Left cardiac atrium (tissue), 4 donors: ENCODE measurements at regions not wholly inside any gene's neighbourhood (a gene's known extent, or its start where the extent isn't known, plus 50 kb on each side); places are given as distances from the start of the nearest gene placed in this dataset.
A peak's percentile ranks its signal among the peaks of the same experiment; 100 is the strongest.
"Not testable (repeated sequence)": the region's sequence is repeated elsewhere in the genome, so short reads cannot be mapped to it uniquely, and the experiment has no call there.

ENCODE experiments used
- ATAC-seq, 2 donors: fragments of 200-7000 bp; cut with Tn5 transposase; one replicate each; pipeline ENCODE4 v1.9.1; 2020; ENCODE audit warnings: mild to moderate bottlenecking in 2 of 2, moderate library complexity in 2 of 2
- DNase-seq: peaks from one replicate; pipeline ENCODE4 v3.0.0-alpha.2; 2020
- intact Hi-C, 2 donors: fragments of 100-400 bp; cut with DNase I; formaldehyde crosslinking; loops; one replicate each; pipeline versions ENCODE4 v1.14.1 to v1.15.1; 2022 to 2023
- donor health status: DM: no; HTN: yes; CAD: no.
- donor health status: DM: no; HTN: yes; CAD: no; lungs with severe emphysema.
- donor health status: DM: yes; HTN: yes; CAD: no.
- donor health status: Dilated cardiomyopathy.

DNA sequence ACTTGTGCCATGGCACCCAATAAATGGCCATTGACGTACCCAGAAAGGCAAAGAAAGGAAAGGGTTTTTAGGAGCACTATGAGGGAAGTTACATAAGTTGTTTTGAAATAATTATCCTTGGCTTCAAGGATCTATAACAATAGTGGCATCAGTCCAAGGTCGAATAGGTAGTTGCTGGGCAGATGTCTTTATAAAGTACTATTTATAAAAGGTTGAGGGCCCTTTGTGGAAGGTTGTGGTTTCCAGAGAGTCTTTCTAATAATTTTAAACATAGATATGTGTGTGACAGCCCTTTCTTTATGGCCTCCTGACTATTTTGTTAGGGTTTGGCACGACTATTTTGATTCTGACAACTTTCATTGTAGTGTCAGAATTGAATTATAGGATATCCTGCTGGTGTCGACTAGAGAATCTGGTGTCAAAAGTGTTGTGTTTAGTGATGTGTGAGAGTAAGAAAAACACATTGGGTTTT is 260.5 kb downstream of the PYDC2 start:
- DNase-seq (no peak), ATAC-seq (no peak)
- intact Hi-C loops, result no loop called here

GRCh38 chr3:191721990-191722389 is 261.0 kb downstream of the PYDC2 start:
- DNase-seq, result no peak
- ATAC-seq, result no peak
- intact Hi-C loops, result no loop called here

- ATAC-seq (no peak), DNase-seq (no peak)
- intact Hi-C loops, result no loop called here
Observed at GRCh38 chr3:191727338-191727737, 266.4 kb downstream of the PYDC2 start.

DNA sequence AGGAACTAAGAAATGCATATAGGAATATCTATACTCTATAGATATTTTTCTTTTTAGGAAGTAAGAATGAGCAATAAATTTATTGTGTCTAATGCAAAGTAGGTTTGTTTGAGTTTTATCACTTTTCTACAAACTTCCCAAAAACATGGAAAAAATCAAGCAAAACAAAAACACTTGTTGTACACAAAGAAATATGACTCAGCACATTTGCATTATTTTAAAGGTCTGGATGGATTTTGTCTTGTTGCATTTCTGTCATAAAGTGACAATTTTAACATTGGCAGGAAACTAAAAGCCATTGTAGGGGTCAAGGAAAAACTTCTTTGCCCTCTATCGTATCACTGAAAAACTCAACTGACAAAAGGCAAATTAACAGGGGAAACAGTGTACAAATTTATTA is 267.2 kb downstream of the PYDC2 start:
- no peak for ATAC-seq
- intact Hi-C loops, result no loop called here
- DNase-seq, result no peak

- DNase-seq (no peak), ATAC-seq (no peak)
- intact Hi-C loops, result no loop called here
Observed at GRCh38 chr3:191737742-191738141, 276.8 kb downstream of the PYDC2 start.

GRCh38 chr3:191740712-191741111 is 279.7 kb downstream of the PYDC2 start:
- intact Hi-C loops, result no loop called here
- DNase-seq (no peak), ATAC-seq (no peak)

DNA sequence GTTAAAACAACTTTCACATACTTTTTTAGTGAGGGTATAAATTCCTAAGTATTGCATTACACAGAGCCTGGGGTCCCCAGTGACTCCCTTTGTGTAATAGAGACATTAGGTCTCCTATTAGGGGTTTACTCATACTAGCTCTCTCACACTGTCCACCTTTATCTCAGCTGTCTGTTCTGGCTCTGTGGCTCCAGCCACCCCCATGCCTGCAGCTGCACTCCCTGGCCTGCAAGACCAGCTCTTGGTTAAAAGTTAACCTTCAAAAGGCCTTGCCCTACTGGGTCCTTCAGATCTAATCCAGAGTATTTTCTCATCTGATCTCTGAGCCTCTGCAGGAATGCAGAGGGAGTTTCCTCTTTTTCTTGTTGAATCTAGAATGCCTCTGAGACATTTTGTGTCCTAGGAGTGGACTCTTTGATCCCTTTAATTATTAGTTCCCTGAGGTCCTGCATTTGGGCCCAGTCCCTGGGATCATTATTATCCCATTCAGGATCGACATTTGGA is 280.9 kb downstream of the PYDC2 start:
- intact Hi-C loops, DNase-seq, ATAC-seq: not testable (repeated sequence)

GRCh38 chr3:191743283-191743682 is 282.3 kb downstream of the PYDC2 start:
- intact Hi-C loops, result no loop called here
- ATAC-seq, result no peak
- no peak for DNase-seq

DNA sequence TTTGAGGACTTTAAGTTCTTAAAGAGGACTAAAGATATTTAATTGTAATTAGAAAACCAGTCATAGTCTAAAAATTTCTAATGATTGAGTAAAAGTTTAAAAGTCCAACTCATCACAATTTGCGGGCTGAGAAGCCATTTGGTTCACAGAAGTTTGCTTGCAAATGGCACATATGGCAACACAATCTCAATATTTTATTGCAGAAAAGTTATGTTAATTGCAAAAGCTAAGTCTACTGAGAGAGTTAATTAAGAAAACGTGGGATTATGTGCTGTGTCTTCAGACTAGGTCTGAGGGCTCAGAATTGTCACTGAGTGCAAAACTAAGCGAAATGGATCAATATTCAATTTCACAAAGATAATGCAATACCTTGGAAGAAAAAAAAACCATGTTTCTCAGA is 289.7 kb downstream of the PYDC2 start:
- DNase-seq (no peak), ATAC-seq (no peak)
- intact Hi-C loops, result no loop called here

DNA sequence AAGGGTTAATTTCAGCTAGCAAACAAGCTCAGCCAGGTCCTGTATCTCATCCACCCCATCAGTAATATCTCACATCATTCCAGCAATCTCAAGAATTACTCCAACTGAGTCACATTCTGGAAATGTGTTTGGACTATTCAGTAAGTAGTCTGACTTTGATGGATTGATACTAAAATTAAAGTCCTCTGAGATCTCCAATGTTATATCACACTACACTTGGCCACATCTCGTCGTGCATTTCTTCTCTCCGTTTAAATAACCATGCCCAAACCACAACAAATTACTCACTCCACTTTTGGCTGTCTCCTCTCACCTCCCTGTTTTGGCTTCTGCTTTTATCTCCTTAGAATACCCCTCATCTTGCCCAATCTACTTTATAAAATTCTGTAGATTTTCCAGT is 292.2 kb downstream of the PYDC2 start:
- intact Hi-C loops, result no loop called here
- ATAC-seq (no peak), DNase-seq (no peak)

DNA sequence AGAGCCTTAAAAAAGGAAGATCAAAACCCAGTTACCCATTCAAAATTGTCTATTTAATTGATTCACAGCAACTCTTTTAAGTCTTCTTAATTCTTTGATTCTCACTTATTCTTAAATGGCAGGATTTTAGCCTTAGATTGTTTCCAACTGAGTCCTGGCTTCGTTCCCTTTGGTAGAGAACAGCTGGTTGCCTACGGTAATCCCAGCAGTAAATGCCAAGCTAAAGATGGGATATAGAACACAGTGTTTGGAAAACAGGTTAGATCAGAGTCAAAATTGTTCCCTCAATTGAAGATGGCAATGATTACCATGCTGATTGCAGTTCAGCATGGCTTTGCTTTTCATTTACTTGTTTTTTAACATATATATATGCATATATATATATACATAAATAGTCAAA is 300.9 kb downstream of the PYDC2 start:
- ATAC-seq (no peak), DNase-seq (no peak)
- intact Hi-C loops, result no loop called here

GRCh38 chr3:191762323-191762960 is 301.5 kb downstream of the PYDC2 start:
- intact Hi-C loops, result no loop called here

GRCh38 chr3:191768421-191768820 is 307.5 kb downstream of the PYDC2 start:
- intact Hi-C loops, result no loop called here
- ATAC-seq (no peak), DNase-seq (no peak)

More at GRCh38 chr3:191762323-191762960, 301.5 kb downstream of the PYDC2 start:
- no peak for DNase-seq
- ATAC-seq, result peak in 1 of 2 donors; percentile 58

DNA sequence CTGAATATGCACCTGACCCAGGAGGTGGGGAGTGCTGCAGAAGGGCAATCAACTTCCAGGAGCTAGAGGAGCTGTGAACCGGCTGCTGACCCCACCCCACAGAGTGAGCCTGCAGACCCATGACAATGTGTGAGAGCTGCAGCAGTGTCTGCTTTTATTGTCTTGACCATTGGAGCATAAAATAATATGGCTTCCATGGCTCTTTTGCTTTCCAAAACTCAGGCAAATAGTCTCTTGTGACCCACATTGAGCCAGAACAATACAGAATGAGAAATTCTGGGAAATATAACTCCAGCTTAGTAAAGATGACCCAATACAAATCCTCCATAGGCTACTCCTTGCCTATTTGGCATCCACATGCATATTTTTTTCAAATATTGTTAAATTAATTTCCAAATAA is 309.6 kb downstream of the PYDC2 start:
- ATAC-seq (no peak), DNase-seq (no peak)

GRCh38 chr3:191774485-191774884 is 313.5 kb downstream of the PYDC2 start:
- no peak for DNase-seq
- intact Hi-C loops, result no loop called here
- ATAC-seq, result no peak

More for the DNA sequence above, 309.6 kb downstream of the PYDC2 start:
- intact Hi-C loops, result no loop called here

DNA sequence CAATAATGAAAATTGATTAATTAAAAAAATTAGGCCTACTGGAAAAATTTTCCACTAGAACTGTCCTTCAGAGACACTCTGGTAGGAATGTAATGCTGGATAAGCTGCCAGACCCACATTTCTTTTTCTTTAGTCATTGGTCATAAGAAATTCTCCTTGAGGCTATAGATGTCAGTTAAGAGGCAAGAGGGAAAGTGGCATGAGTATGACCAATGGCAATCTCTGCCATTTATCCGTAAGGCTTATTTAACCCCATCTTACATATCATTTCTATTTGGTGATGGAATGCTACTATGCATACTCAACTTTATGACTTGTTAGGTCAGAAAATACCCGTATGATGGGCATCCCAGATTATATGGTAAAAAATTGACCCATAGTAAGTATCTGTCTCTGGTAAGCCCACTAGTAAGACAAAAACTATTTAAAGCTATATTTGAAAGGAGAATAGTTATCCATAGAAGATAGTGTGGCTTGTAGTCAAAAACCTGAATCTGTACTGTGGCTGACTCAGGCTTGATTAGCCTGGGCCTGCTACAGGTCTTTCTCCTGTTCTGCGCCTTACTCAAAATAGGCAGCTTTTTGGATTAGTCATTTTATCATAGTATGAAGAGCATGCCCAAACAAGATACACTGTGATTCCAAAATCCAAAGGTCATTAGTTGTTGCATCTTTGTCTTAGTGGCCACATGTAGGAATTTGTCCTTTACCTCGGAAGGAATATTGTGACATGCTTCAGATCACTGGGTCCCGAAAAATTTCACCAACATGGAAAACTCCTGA is 314.7 kb downstream of the PYDC2 start:
- DNase-seq, result no peak
- intact Hi-C loops, result no loop called here
- no peak for ATAC-seq

DNA sequence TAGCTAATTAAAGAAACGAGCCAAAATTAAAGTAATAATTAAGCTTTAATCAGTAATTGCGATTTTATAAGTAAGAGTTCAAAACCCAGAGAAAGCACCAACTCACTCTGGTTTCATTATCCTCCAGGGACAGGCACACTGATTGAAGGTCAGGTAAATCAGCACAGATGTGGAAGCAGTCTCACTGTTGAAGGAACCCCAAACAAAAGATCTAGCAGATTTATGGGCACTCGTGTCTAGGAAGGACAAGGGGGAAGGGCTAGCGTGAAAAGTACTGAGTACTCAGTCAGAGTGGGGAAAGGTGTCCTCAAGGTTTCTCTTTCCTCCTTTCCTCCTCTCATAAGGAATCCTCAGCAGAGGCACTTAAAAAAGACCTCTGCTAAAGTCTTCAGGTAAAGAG is 320.1 kb downstream of the PYDC2 start:
- ATAC-seq, result no peak
- no peak for DNase-seq
- intact Hi-C loops, result no loop called here

DNA sequence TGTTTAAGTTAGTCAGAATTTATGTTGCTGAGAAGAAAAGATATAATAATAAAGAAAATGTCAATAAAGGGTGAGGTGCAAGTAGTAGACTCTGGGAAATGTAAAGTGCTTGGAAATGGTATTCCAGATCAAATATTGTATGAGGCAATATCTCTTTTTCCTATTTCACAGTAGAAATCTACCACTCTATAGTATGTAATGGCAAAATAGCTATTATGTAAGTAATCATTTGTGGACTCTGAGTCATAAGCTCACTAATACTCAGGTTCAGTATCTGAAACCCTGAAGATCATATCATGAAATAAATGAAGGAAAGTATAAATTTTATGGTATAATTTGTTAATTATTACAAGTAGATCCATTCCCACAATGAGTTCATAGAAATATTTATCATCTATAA is 322.1 kb downstream of the PYDC2 start:
- DNase-seq (no peak), ATAC-seq (no peak)
- intact Hi-C loops, result no loop called here

DNA sequence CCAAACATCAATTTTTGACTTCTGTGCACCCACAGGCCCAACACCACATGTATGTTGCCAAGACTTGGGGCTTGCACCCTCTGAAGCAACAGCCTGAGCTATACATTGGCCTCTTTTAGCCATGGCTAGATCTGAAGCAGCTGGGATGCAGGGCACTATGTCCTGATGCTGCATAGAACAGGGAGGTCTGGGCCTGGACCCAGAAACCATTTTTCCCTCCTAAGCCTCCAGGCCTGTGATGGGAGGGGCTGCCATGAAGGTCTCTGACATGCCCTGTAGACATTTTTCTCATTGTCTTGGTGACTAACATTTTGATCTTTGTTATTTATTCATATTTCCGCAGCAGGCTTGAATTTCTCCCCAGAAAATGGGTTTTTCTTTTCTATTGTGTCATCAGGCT is 330.0 kb downstream of the PYDC2 start:
- ATAC-seq, result no peak
- DNase-seq, result no peak
- intact Hi-C loops, result no loop called here

- intact Hi-C loops, result no loop called here
- DNase-seq (no peak), ATAC-seq (no peak)
Observed at GRCh38 chr3:191792580-191792979, 331.6 kb downstream of the PYDC2 start.

DNA sequence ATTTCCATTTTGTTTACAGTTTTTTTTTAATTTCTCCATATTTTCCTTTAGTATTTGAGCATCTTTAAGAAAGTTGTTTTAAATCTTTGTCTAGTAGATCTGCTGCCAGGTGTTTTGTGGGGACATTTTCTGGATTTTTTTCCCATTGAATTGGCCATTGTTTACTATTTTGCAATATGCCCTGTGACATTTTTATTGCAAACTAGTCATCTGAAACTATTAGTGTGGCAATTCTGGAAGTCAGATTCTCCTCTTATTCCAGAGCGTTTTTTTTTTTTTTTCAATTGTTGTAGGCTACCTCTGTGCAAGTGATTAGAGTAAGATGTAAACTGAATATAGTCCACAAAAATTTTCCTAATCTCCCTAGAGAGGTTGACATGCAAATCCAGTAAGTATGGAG is 334.2 kb downstream of the PYDC2 start:
- DNase-seq (no peak), ATAC-seq (no peak)
- intact Hi-C loops, result no loop called here
